RWPE2 (cell line): ENCODE measurements at regions not wholly inside any gene's neighbourhood (a gene's known extent, or its start where the extent isn't known, plus 50 kb on each side); places are given as distances from the start of the nearest gene placed in this dataset.

ENCODE experiments used
- ATAC-seq: fragments of 200-7000 bp; cut with Tn5 transposase; 3 replicates; pipeline ENCODE4 v1.9.1; 2021; ENCODE audit warnings: low read depth
- DNase-seq: peaks from one replicate; pipeline ENCODE4 v3.0.0-alpha.2; 2020; ENCODE audit warnings: low spot score
- H3K27ac ChIP-seq: fragments of 450-650 bp; 2 replicates; pipeline ENCODE4 v1.5.1; 2017; ENCODE audit warnings: mild to moderate bottlenecking; ENCODE audit not compliant: poor library complexity, severe bottlenecking
- H3K27me3 ChIP-seq: fragments of 250-450 bp; sonication (Bioruptor Pico); 2 replicates; pipeline ENCODE4 v1.5.1; 2021; ENCODE audit warnings: mild to moderate bottlenecking, moderate library complexity; ENCODE audit not compliant: insufficient read depth, poor library complexity, severe bottlenecking
- H3K36me3 ChIP-seq: fragments of 250-450 bp; sonication (Bioruptor Pico); 2 replicates; pipeline ENCODE4 v1.5.1; 2020; ENCODE audit warnings: low read depth, mild to moderate bottlenecking, moderate library complexity
- H3K4me1 ChIP-seq: fragments of 250-450 bp; sonication (Bioruptor Pico); 2 replicates; pipeline ENCODE4 v1.5.1; 2021; ENCODE audit warnings: mild to moderate bottlenecking, moderate library complexity; ENCODE audit not compliant: insufficient read depth, poor library complexity, severe bottlenecking
- H3K4me3 ChIP-seq: fragments of 250-450 bp; sonication (Bioruptor Pico); 2 replicates; pipeline ENCODE4 v1.5.1; 2021; ENCODE audit warnings: mild to moderate bottlenecking, moderate library complexity; ENCODE audit not compliant: severe bottlenecking
- H3K9me3 ChIP-seq: fragments of 250-450 bp; sonication (Bioruptor Pico); 2 replicates; pipeline ENCODE4 v1.5.1; 2021; ENCODE audit warnings: mild to moderate bottlenecking, moderate library complexity; ENCODE audit not compliant: severe bottlenecking
- TF ChIP-seq, protein P1 (sequence below): fragments of 450-650 bp; IDR thresholded peaks from one replicate; pipeline ENCODE4 v1.5.1; 2017; ENCODE audit warnings: mild to moderate bottlenecking, moderate library complexity; ENCODE audit not compliant: poor library complexity, severe bottlenecking

DNA sequence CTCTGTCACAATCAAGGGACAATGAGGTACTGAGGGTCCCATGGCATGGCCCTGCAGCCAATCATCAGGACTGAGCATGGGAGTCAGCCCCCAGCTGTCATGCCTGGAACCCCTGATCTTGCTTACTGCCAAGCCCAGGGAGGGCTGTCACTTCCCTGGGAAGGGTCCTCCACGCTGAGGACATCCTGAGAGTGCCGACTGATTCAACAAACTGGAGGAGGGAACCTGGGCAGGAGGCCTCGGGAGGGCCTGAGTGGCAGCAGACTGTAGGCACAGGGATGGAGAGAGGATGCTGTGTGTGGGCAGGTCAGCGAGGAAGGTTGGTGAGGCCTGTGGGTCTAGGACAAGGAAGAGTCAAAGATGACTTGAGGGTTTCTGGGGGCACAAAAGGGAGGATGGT is 154.3 kb downstream of the ZNF248 start:
- ATAC-seq, result no peak
- no peaks in the 10 kb centered on the region for H3K9me3 ChIP-seq
- TF ChIP-seq, protein P1, sequence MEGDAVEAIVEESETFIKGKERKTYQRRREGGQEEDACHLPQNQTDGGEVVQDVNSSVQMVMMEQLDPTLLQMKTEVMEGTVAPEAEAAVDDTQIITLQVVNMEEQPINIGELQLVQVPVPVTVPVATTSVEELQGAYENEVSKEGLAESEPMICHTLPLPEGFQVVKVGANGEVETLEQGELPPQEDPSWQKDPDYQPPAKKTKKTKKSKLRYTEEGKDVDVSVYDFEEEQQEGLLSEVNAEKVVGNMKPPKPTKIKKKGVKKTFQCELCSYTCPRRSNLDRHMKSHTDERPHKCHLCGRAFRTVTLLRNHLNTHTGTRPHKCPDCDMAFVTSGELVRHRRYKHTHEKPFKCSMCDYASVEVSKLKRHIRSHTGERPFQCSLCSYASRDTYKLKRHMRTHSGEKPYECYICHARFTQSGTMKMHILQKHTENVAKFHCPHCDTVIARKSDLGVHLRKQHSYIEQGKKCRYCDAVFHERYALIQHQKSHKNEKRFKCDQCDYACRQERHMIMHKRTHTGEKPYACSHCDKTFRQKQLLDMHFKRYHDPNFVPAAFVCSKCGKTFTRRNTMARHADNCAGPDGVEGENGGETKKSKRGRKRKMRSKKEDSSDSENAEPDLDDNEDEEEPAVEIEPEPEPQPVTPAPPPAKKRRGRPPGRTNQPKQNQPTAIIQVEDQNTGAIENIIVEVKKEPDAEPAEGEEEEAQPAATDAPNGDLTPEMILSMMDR, result no peak

DNA sequence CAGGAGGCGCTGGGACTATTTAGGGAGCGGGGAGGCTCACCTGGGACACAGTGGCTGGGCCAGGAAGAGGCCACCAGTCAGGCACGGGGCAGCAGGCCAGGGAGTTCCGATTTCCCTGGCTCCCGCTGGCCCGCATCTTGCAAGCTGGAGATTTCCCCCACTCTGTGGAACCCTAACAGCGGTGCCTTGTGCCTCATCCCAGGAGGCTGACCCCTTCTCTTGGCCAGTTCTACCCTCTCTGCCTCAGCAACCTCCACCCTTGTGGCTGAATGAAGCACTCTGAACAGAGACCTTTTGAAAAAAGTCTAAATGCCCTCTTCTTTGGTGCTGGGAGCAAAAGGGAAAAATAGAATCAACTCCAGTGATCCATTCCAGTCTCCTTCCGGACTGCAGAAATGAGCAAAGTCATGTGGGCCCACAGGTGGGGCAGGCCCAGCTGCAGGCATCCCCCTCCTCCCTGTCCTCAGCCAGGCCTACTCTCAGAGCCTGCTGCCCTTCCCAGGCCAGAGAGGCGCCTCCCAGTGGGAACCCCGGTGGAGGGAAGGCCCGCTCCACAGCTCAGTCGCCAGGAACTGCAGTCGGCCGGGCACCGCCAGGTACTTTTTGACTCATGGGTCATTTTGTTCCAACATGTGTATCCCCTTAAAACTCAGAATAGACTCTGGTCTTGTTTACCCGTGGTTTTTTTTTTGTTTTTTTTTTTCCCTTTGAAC is 155.5 kb downstream of the ZNF248 start:
- ATAC-seq, result no peak
- Histone ChIP-seq H3K4me3 (no peak overlapping the region), H3K36me3 (no peaks in the 10 kb centered on the region), H3K9me3 (no peaks in the 10 kb centered on the region), H3K4me1 (no peaks in the 10 kb centered on the region), H3K27ac (no peak overlapping the region), H3K27me3 (no peaks in the 10 kb centered on the region)
- TF ChIP-seq, protein P1, result no peak
- peak; percentile 21 for DNase-seq

More for the DNA sequence above, 154.3 kb downstream of the ZNF248 start:
- no peak overlapping the region for H3K4me3 ChIP-seq
- H3K27me3 ChIP-seq, result no peaks in the 10 kb centered on the region
- H3K36me3 ChIP-seq, result no peaks in the 10 kb centered on the region
- DNase-seq, result peak; percentile 7
- H3K4me1 ChIP-seq, result no peaks in the 10 kb centered on the region
- no peak overlapping the region for H3K27ac ChIP-seq

- no peaks in the 10 kb centered on the region for H3K9me3 ChIP-seq
- no peak overlapping the region for H3K27ac ChIP-seq
- DNase-seq (peak; percentile 32), ATAC-seq (no peak)
- H3K4me3 ChIP-seq, result no peak overlapping the region
- TF ChIP-seq, protein P1, result no peak
- H3K36me3 ChIP-seq, result no peaks in the 10 kb centered on the region
- H3K4me1 ChIP-seq, result no peaks in the 10 kb centered on the region
- no peaks in the 10 kb centered on the region for H3K27me3 ChIP-seq
Measured at GRCh38 chr10:37700886-37701780, 156.3 kb downstream of the ZNF248 start.

DNA sequence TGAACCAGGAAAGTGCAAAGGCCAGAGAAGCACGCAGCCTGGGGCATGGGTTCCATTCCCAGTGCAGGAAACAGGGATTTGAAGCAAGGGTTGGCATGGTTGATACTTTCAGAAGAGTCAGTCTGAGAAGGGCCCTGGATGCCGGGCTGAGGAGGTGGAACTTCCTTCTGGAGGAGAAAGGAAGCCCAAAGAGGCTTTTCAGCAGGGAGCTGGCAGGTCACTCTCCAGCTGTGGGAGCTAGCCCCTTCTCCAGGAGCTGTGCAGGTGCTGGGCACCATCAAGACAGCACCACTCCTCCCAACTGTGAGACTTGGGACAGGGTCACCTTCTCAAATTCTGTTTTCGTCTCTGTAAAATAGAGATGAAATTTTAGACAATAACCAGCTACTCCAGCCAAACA is 169.8 kb downstream of the ZNF248 start:
- TF ChIP-seq, protein P1, result no peak
- ATAC-seq (no peak), DNase-seq (no peak)
- Histone ChIP-seq H3K36me3 (no peaks in the 10 kb centered on the region), H3K4me3 (no peak overlapping the region), H3K4me1 (no peaks in the 10 kb centered on the region), H3K27me3 (no peaks in the 10 kb centered on the region), H3K9me3 (no peaks in the 10 kb centered on the region), H3K27ac (no peak overlapping the region)
